H1 (cell line): ENCODE measurements at regions not wholly inside any gene's neighbourhood (a gene's known extent, or its start where the extent isn't known, plus 50 kb on each side); places are given as distances from the start of the nearest gene placed in this dataset.

Experiments
- CTCF ChIA-PET: fragments of 300-600 bp; sonication (Branson Sonifier 250); formaldehyde crosslinking; loops from one replicate; lab custom pipeline; 2021; ENCODE audit not compliant: partially characterized antibody; lab: Charles Lee
- POLR2A ChIA-PET: fragments of 300-600 bp; sonication (Branson Sonifier 250); formaldehyde crosslinking; loops from one replicate; lab custom pipeline; 2021; ENCODE audit warnings: inconsistent platforms; ENCODE audit not compliant: partially characterized antibody; lab: Charles Lee
- DNase-seq, 2 experiments: peaks; one replicate each; pipeline versions ENCODE4 v3.0.0 to v3.0.0-alpha.2; 2010 to 2022; ENCODE audit warnings: low spot score in 2 of 2, low read depth in 1 of 2, mixed read lengths in 1 of 2
- FAIRE-seq: peaks from 2 replicates; lab custom pipeline; 2011; peaks lifted over from hg19 to GRCh38; lab: Jason Lieb, UNC
- H2AFZ ChIP-seq: 2 replicates; pipeline ENCODE4 v1.8.1; 2012; ENCODE audit warnings: low read length, inconsistent platforms
- H2AK5ac ChIP-seq: 2 replicates; pipeline ENCODE4 v1.6.1; 2013; ENCODE audit warnings: low read depth, low read length
- H2BK120ac ChIP-seq: replicated peaks from 2 replicates; pipeline ENCODE3; 2013; ENCODE audit warnings: low read depth, low read length, inconsistent platforms
- H2BK12ac ChIP-seq: 2 replicates; pipeline ENCODE4 v1.6.1; 2013; ENCODE audit warnings: low read depth, low read length
- H2BK15ac ChIP-seq: 2 replicates; pipeline ENCODE4 v1.6.1; 2013; ENCODE audit warnings: low read length
- H2BK20ac ChIP-seq: 2 replicates; pipeline ENCODE4 v1.6.1; 2013; ENCODE audit warnings: low read length
- H2BK5ac ChIP-seq: 2 replicates; pipeline ENCODE4 v1.6.1; 2013; ENCODE audit warnings: low read depth, low read length
- H3K14ac ChIP-seq: 2 replicates; pipeline ENCODE4 v1.6.1; 2013; ENCODE audit warnings: inconsistent platforms; ENCODE audit not compliant: insufficient read length
- H3K18ac ChIP-seq: 2 replicates; pipeline ENCODE4 v1.6.1; 2013; ENCODE audit warnings: low read length; ENCODE audit errors: extremely low read depth
- H3K23ac ChIP-seq: 2 replicates; pipeline ENCODE4 v1.6.1; 2013; ENCODE audit warnings: inconsistent platforms; ENCODE audit not compliant: insufficient read length
- H3K23me2 ChIP-seq: 2 replicates; pipeline ENCODE4 v1.6.1; 2013; ENCODE audit warnings: low read depth, low read length
- H3K27ac ChIP-seq: 2 replicates; pipeline ENCODE4 v1.6.1; 2011; ENCODE audit warnings: low read depth, low read length, inconsistent platforms
- H3K27me3 ChIP-seq, 4 experiments: replicated peaks in 1 of 4; 1 replicate in 1 of 4; 2 replicates in 3 of 4; pipeline versions ENCODE4 v1.6.1 to v1.8.1; 2011 to 2013; ENCODE audit warnings: low read length in 3 of 4, mild to moderate bottlenecking in 3 of 4, inconsistent platforms in 2 of 4, mixed read lengths in 2 of 4, moderate library complexity in 1 of 4; ENCODE audit not compliant: control insufficient read depth in 3 of 4, insufficient read depth in 3 of 4; ENCODE audit errors: extremely low read depth in 1 of 4
- H3K36me3 ChIP-seq, 4 experiments: 2 replicates each; pipeline versions ENCODE4 v1.6.1 to v1.8.1; 2011 to 2013; ENCODE audit warnings: mild to moderate bottlenecking in 4 of 4, low read length in 3 of 4, moderate library complexity in 2 of 4, control low read depth in 1 of 4, inconsistent platforms in 1 of 4; ENCODE audit not compliant: insufficient read depth in 4 of 4, control insufficient read depth in 2 of 4
- H3K4ac ChIP-seq: replicated peaks from 2 replicates; pipeline ENCODE3; 2013; ENCODE audit warnings: low read length, low read depth, mixed read lengths, inconsistent platforms; ENCODE audit not compliant: insufficient read length
- H3K4me1 ChIP-seq, 4 experiments: replicated peaks in 1 of 4; 1 replicate in 1 of 4; 2 replicates in 3 of 4; pipeline versions ENCODE4 v1.6.1 to v1.8.1; 2011 to 2013; ENCODE audit warnings: low read length in 3 of 4, inconsistent platforms in 2 of 4, mixed read lengths in 1 of 4; ENCODE audit not compliant: insufficient read depth in 4 of 4, control insufficient read depth in 3 of 4
- H3K4me2 ChIP-seq, 2 experiments: 2 replicates each; pipeline versions ENCODE4 v1.6.1 to v1.8.1; 2011 to 2013; ENCODE audit warnings: low read depth in 2 of 2, low read length in 2 of 2, control low read depth in 1 of 2, inconsistent platforms in 1 of 2, mild to moderate bottlenecking in 1 of 2; ENCODE audit not compliant: insufficient read depth in 1 of 2
- H3K4me3 ChIP-seq, 4 experiments: fragments of 200-600, 300-600 bp in 1 of 4; sonication (generic), shearing (Covaris generic), sonication (Bioruptor Twin) in 1 of 4; 2 replicates each; pipeline versions ENCODE4 v1.5.1 to v1.8.1; 2011 to 2016; ENCODE audit warnings: low read length in 4 of 4, low read depth in 3 of 4, control low read depth in 2 of 4, inconsistent platforms in 2 of 4, mild to moderate bottlenecking in 2 of 4, mixed read lengths in 1 of 4, moderate library complexity in 1 of 4; ENCODE audit not compliant: insufficient read depth in 2 of 4; ENCODE audit errors: extremely low read depth in 1 of 4
- H3K56ac ChIP-seq: replicated peaks from 2 replicates; pipeline ENCODE3; 2013; ENCODE audit warnings: low read depth, mild to moderate bottlenecking, mixed read lengths, low read length, inconsistent platforms; ENCODE audit not compliant: insufficient read length
- H3K79me1 ChIP-seq: 2 replicates; pipeline ENCODE4 v1.6.1; 2013; ENCODE audit warnings: low read depth, low read length, control low read depth
- H3K79me2 ChIP-seq, 2 experiments: 2 replicates each; pipeline versions ENCODE4 v1.6.1 to v1.8.1; 2012 to 2013; ENCODE audit warnings: low read length in 2 of 2, mild to moderate bottlenecking in 2 of 2, inconsistent platforms in 1 of 2; ENCODE audit not compliant: insufficient read depth in 2 of 2, control insufficient read depth in 1 of 2
- H3K9ac ChIP-seq, 4 experiments: replicated peaks in 1 of 4; 1 replicate in 1 of 4; 2 replicates in 3 of 4; pipeline versions ENCODE4 v1.6.1 to v1.8.1; 2011 to 2013; ENCODE audit warnings: low read depth in 3 of 4, low read length in 3 of 4, control low read depth in 2 of 4, mild to moderate bottlenecking in 2 of 4, moderate library complexity in 2 of 4, inconsistent platforms in 1 of 4; ENCODE audit errors: extremely low read depth in 1 of 4
- H3K9me3 ChIP-seq, 2 experiments: 2 replicates each; pipeline versions ENCODE4 v1.6.1 to v1.8.1; 2012 to 2013; ENCODE audit warnings: mild to moderate bottlenecking in 2 of 2, moderate library complexity in 2 of 2, control low read depth in 1 of 2, inconsistent platforms in 1 of 2, low read depth in 1 of 2, low read length in 1 of 2, mixed read lengths in 1 of 2; ENCODE audit not compliant: insufficient read depth in 2 of 2
- H4K20me1 ChIP-seq, 2 experiments: replicated peaks in 1 of 2; 2 replicates each; pipeline versions ENCODE3 to v1.8.1; 2011 to 2013; ENCODE audit warnings: inconsistent platforms in 2 of 2, low read length in 2 of 2, mild to moderate bottlenecking in 1 of 2; ENCODE audit not compliant: insufficient read depth in 2 of 2, control insufficient read depth in 1 of 2
- H4K5ac ChIP-seq: 2 replicates; pipeline ENCODE4 v1.6.1; 2013; ENCODE audit warnings: low read length, low read depth, mixed read lengths, inconsistent platforms; ENCODE audit not compliant: insufficient read length
- H4K8ac ChIP-seq: 2 replicates; pipeline ENCODE4 v1.8.0; 2013; ENCODE audit warnings: mild to moderate bottlenecking, moderate library complexity, low read length, inconsistent platforms; ENCODE audit not compliant: insufficient read depth; ENCODE audit errors: extremely low read depth
- H4K91ac ChIP-seq: replicated peaks from 2 replicates; pipeline ENCODE3; 2013; ENCODE audit warnings: low read length, mixed read lengths, inconsistent platforms; ENCODE audit not compliant: insufficient read length
- CHD1 ChIP-seq: IDR thresholded peaks from 2 replicates; pipeline ENCODE4 v1.6.1; 2012; ENCODE audit warnings: low read depth, low read length, improper control_type of control experiment
- CHD2 ChIP-seq: IDR thresholded peaks from 2 replicates; pipeline ENCODE4 v1.6.1; 2012; ENCODE audit warnings: low read length, improper control_type of control experiment
- HDAC6 ChIP-seq: IDR thresholded peaks from one replicate; pipeline ENCODE4 v1.7.1; 2012; ENCODE audit warnings: low read depth, mild to moderate bottlenecking, inconsistent platforms, low read length, moderate library complexity
- NANOG ChIP-seq: IDR thresholded peaks from 2 replicates; pipeline ENCODE4 v1.6.1; 2011; ENCODE audit warnings: low read length, low read depth, mild to moderate bottlenecking, inconsistent platforms; ENCODE audit not compliant: insufficient read depth, poor library complexity, severe bottlenecking
- SP2 ChIP-seq: IDR thresholded peaks from 2 replicates; pipeline ENCODE4 v1.6.1; 2012; ENCODE audit warnings: mild to moderate bottlenecking, low read length, inconsistent platforms
- WGBS, 2 experiments: shearing (Covaris generic) in 1 of 2; methylation state at CpG; one replicate each; pipeline versions ENCODE4 v1.1.6 to v1.1.7; 2013 to 2015; ENCODE audit warnings: low lambda C conversion rate in 2 of 2, mixed read lengths in 2 of 2, inconsistent platforms in 1 of 2, low coverage in 1 of 2, missing lambda C conversion rate in 1 of 2; ENCODE audit not compliant: insufficient replicate concordance in 2 of 2, insufficient coverage in 1 of 2, insufficient read length in 1 of 2; ENCODE audit errors: extremely low coverage in 1 of 2, missing lambda C conversion rate in 1 of 2; 5-methylcytosine and 5-hydroxymethylcytosine counted together

DNA sequence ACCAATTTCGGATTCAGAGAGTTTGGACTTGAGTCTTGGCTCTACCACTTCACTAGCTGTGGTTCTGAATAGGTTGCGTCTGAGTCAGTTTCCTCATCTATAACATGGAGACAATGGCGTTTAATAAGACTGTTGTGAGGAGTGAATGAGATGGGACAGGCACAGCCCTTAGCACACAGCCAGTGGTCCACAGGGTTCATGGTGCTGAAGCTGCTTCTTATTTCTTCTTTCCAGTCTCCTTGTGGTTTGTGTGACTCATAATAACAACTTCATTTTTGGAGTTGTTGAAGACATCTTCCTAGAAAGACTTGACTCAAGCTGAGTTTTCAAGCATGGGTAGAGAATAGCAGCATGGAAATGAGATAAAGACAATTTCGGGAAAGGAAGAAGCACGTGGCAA, 172.6 kb upstream of the PPP2R2B start:
- no peak overlapping the region for H3K56ac ChIP-seq
- POLR2A ChIA-PET, result no interaction called here
- no peak overlapping the region for H3K18ac ChIP-seq

More for the DNA sequence above, 172.6 kb upstream of the PPP2R2B start:
- 83% methylated on average over 5 of the region's 5 CpGs; no CpG with 5 or more reads in 1 of the 2 experiments for WGBS, 2 experiments
- CTCF ChIA-PET, result interaction anchor here (1.2 kb wide), 1 partner anchor 215 kb away, joined by 3 read pairs; no protein-coding TSS in a partner anchor
- no peak overlapping the region for H3K27ac ChIP-seq
- no peak overlapping the region for H2AFZ ChIP-seq
- peaks cover 2% of the 10 kb centered on the region; the same call in 1 of the 2 replicates for H3K23me2 ChIP-seq
- no peak for DNase-seq
- no peak overlapping the region for H2BK12ac ChIP-seq
- H3K4me3 ChIP-seq, result no peak overlapping the region
- H4K5ac ChIP-seq, result no peak overlapping the region
- H2BK20ac ChIP-seq, result no peak overlapping the region
- H2AK5ac ChIP-seq, result no peak overlapping the region
- no peak overlapping the region for H2BK5ac ChIP-seq
- FAIRE-seq, result no peak
- TF ChIP-seq HDAC6, result no peak
- no peak for TF ChIP-seq CHD2
- TF ChIP-seq SP2, result no peak
- no peak for TF ChIP-seq CHD1
- no peak for TF ChIP-seq NANOG
- TF ChIP-seq, all 59 proteins: peak for 0
- Histone ChIP-seq H3K4ac (no peak overlapping the region), H4K8ac (no peak overlapping the region), H2BK120ac (no peak overlapping the region), H2BK15ac (no peak overlapping the region), H3K23ac (no peak overlapping the region), H3K79me2 (no peaks in the 10 kb centered on the region), H3K4me2 (no peak overlapping the region), H3K79me1 (no peaks in the 10 kb centered on the region), H3K27me3 (no peaks in the 10 kb centered on the region), H4K20me1 (no peaks in the 10 kb centered on the region), H3K36me3 (no peaks in the 10 kb centered on the region), H3K4me1 (no peaks in the 10 kb centered on the region), H4K91ac (no peak overlapping the region), H3K9me3 (no peaks in the 10 kb centered on the region), H3K14ac (no peak overlapping the region), H3K9ac (no peak overlapping the region)
